ENCODE measurements at regions not wholly inside any gene's neighbourhood (a gene's known extent, or its start where the extent isn't known, plus 50 kb on each side); places are given as distances from the start of the nearest gene placed in this dataset.
"Not testable (repeated sequence)": the region's sequence is repeated elsewhere in the genome, so short reads cannot be mapped to it uniquely, and the experiment has no call there.

GRCh38 chr13:81148822-81149221, 807.9 kb upstream of the SPRY2 start:
- no peak overlapping the region for H2AFZ ChIP-seq (ENCODE audit: low read length)
- no peak overlapping the region for H3K4ac ChIP-seq (ENCODE audit: low read length)
- no peak overlapping the region for H2BK15ac ChIP-seq (ENCODE audit: low read length)
- no peak overlapping the region for H2BK5ac ChIP-seq (ENCODE audit: low read length)
- H3K4me3 ChIP-seq (ENCODE audit: low read length in 2 of 2) = no peak overlapping the region
- no peak overlapping the region for H3K18ac ChIP-seq (ENCODE audit: low read length)
- H3K36me3 ChIP-seq (replicated peaks in 1 of 2; ENCODE audit: control insufficient read depth in 2 of 2, insufficient read depth in 2 of 2, low read length in 2 of 2) = no peaks in the 10 kb centered on the region
- no peaks in the 10 kb centered on the region for H3K4me1 ChIP-seq (ENCODE audit: control insufficient read depth in 2 of 2, insufficient read depth in 1 of 2, low read depth in 1 of 2, low read length in 2 of 2)
- no peak overlapping the region for H3K27ac ChIP-seq (replicated peaks; ENCODE audit: low read length)
- no peak overlapping the region for H2BK12ac ChIP-seq (ENCODE audit: low read length)
- no peak overlapping the region for H4K91ac ChIP-seq (ENCODE audit: low read depth, low read length, poor library complexity)
- H3K14ac ChIP-seq (ENCODE audit: low read length) = no peak overlapping the region
- H3K79me1 ChIP-seq (ENCODE audit: low read depth, low read length) = no peaks in the 10 kb centered on the region
- no CpG with 5 or more reads among the region's 2 CpGs for WGBS, 2 donors (ENCODE audit: extremely low coverage in 2 of 2, insufficient read length in 2 of 2, insufficient replicate concordance in 1 of 2)
- DNase-seq (ENCODE audit: low spot score) = no peak
- no peak overlapping the region for H3K23ac ChIP-seq (ENCODE audit: low read depth, low read length, poor library complexity)
- no peak overlapping the region for H4K8ac ChIP-seq (ENCODE audit: low read depth, low read length)
- no peak overlapping the region for H2BK120ac ChIP-seq (ENCODE audit: low read depth, low read length)
- H3K4me2 ChIP-seq (ENCODE audit: insufficient read depth, low read length, poor library complexity, severe bottlenecking) = no peak overlapping the region
- H3K27me3 ChIP-seq (ENCODE audit: control insufficient read depth in 3 of 3, insufficient read depth in 3 of 3, low read depth in 1 of 3, low read length in 3 of 3) = no peaks in the 10 kb centered on the region
- no peaks in the 10 kb centered on the region for H3K9me3 ChIP-seq (replicated peaks in 1 of 2; ENCODE audit: control insufficient read depth in 2 of 2, insufficient read depth in 1 of 2, low read depth in 1 of 2, low read length in 2 of 2)
- H3K9ac ChIP-seq (ENCODE audit: low read depth, low read length, poor library complexity) = no peak overlapping the region
- H2AK5ac ChIP-seq (ENCODE audit: low read depth, low read length) = no peak overlapping the region

GRCh38 chr13:81146576-81146975, 805.6 kb upstream of the SPRY2 start:
- H2BK5ac ChIP-seq (ENCODE audit: low read length); H3K36me3 ChIP-seq (replicated peaks in 1 of 2; ENCODE audit: control insufficient read depth in 2 of 2, insufficient read depth in 2 of 2, low read length in 2 of 2); H3K14ac ChIP-seq (ENCODE audit: low read length); H3K79me1 ChIP-seq (ENCODE audit: low read depth, low read length); H2BK120ac ChIP-seq (ENCODE audit: low read depth, low read length); H2BK12ac ChIP-seq (ENCODE audit: low read length); H3K18ac ChIP-seq (ENCODE audit: low read length); H3K4ac ChIP-seq (ENCODE audit: low read length); H3K23ac ChIP-seq (ENCODE audit: low read depth, low read length, poor library complexity); H3K4me2 ChIP-seq (ENCODE audit: insufficient read depth, low read length, poor library complexity, severe bottlenecking); H3K27ac ChIP-seq (replicated peaks; ENCODE audit: low read length); H4K91ac ChIP-seq (ENCODE audit: low read depth, low read length, poor library complexity); H4K8ac ChIP-seq (ENCODE audit: low read depth, low read length); H2AFZ ChIP-seq (ENCODE audit: low read length); H2AK5ac ChIP-seq (ENCODE audit: low read depth, low read length); H3K4me3 ChIP-seq (ENCODE audit: low read length in 2 of 2); DNase-seq (ENCODE audit: low spot score); H2BK15ac ChIP-seq (ENCODE audit: low read length); H3K4me1 ChIP-seq (ENCODE audit: control insufficient read depth in 2 of 2, insufficient read depth in 1 of 2, low read depth in 1 of 2, low read length in 2 of 2); H3K27me3 ChIP-seq (ENCODE audit: control insufficient read depth in 3 of 3, insufficient read depth in 3 of 3, low read depth in 1 of 3, low read length in 3 of 3); H3K9ac ChIP-seq (ENCODE audit: low read depth, low read length, poor library complexity); H3K9me3 ChIP-seq (replicated peaks in 1 of 2; ENCODE audit: control insufficient read depth in 2 of 2, insufficient read depth in 1 of 2, low read depth in 1 of 2, low read length in 2 of 2): not testable (repeated sequence)
- WGBS, 2 donors (ENCODE audit: extremely low coverage in 2 of 2, insufficient read length in 2 of 2, insufficient replicate concordance in 1 of 2) = no CpG with 5 or more reads among the region's 12 CpGs

- Histone ChIP-seq H2BK120ac (ENCODE audit: low read depth, low read length) (no peak overlapping the region), H3K14ac (ENCODE audit: low read length) (no peak overlapping the region), H3K4ac (ENCODE audit: low read length) (no peak overlapping the region), H2AK5ac (ENCODE audit: low read depth, low read length) (no peak overlapping the region), H2BK5ac (ENCODE audit: low read length) (no peak overlapping the region), H2AFZ (ENCODE audit: low read length) (no peak overlapping the region), H3K23ac (ENCODE audit: low read depth, low read length, poor library complexity) (no peak overlapping the region), H3K9me3 (replicated peaks in 1 of 2; ENCODE audit: control insufficient read depth in 2 of 2, insufficient read depth in 1 of 2, low read depth in 1 of 2, low read length in 2 of 2) (no peaks in the 10 kb centered on the region), H3K27ac (replicated peaks; ENCODE audit: low read length) (no peak overlapping the region), H3K4me2 (ENCODE audit: insufficient read depth, low read length, poor library complexity, severe bottlenecking) (no peak overlapping the region), H2BK12ac (ENCODE audit: low read length) (no peak overlapping the region), H3K27me3 (ENCODE audit: control insufficient read depth in 3 of 3, insufficient read depth in 3 of 3, low read depth in 1 of 3, low read length in 3 of 3) (no peaks in the 10 kb centered on the region), H4K91ac (ENCODE audit: low read depth, low read length, poor library complexity) (no peak overlapping the region), H3K4me1 (ENCODE audit: control insufficient read depth in 2 of 2, insufficient read depth in 1 of 2, low read depth in 1 of 2, low read length in 2 of 2) (peaks cover 0 to 17% of the 10 kb centered on the region in 2 donors), H3K79me1 (ENCODE audit: low read depth, low read length) (no peaks in the 10 kb centered on the region), H3K18ac (ENCODE audit: low read length) (no peak overlapping the region), H3K4me3 (ENCODE audit: low read length in 2 of 2) (no peak overlapping the region), H3K36me3 (replicated peaks in 1 of 2; ENCODE audit: control insufficient read depth in 2 of 2, insufficient read depth in 2 of 2, low read length in 2 of 2) (peaks cover 0 to 2% of the 10 kb centered on the region in 2 donors), H4K8ac (ENCODE audit: low read depth, low read length) (no peak overlapping the region), H3K9ac (ENCODE audit: low read depth, low read length, poor library complexity) (no peak overlapping the region), H2BK15ac (ENCODE audit: low read length) (no peak overlapping the region)
- no CpG with 5 or more reads among the region's 5 CpGs for WGBS, 2 donors (ENCODE audit: extremely low coverage in 2 of 2, insufficient read length in 2 of 2, insufficient replicate concordance in 1 of 2)
- no peak for DNase-seq (ENCODE audit: low spot score)
Measured at GRCh38 chr13:81142306-81142999, 801.5 kb upstream of the SPRY2 start.

GRCh38 chr13:81140675-81141074, 799.7 kb upstream of the SPRY2 start:
- Histone ChIP-seq H3K4me2 (ENCODE audit: insufficient read depth, low read length, poor library complexity, severe bottlenecking) (no peak overlapping the region), H2BK12ac (ENCODE audit: low read length) (no peak overlapping the region), H3K9me3 (replicated peaks in 1 of 2; ENCODE audit: control insufficient read depth in 2 of 2, insufficient read depth in 1 of 2, low read depth in 1 of 2, low read length in 2 of 2) (no peaks in the 10 kb centered on the region), H3K79me1 (ENCODE audit: low read depth, low read length) (no peaks in the 10 kb centered on the region), H3K18ac (ENCODE audit: low read length) (no peak overlapping the region), H2AFZ (ENCODE audit: low read length) (peak overlapping the region; percentile 76), H2BK15ac (ENCODE audit: low read length) (no peak overlapping the region), H3K27ac (replicated peaks; ENCODE audit: low read length) (no peak overlapping the region), H2BK5ac (ENCODE audit: low read length) (no peak overlapping the region), H3K4me3 (ENCODE audit: low read length in 2 of 2) (no peak overlapping the region), H3K23ac (ENCODE audit: low read depth, low read length, poor library complexity) (no peak overlapping the region), H3K14ac (ENCODE audit: low read length) (no peak overlapping the region), H2BK120ac (ENCODE audit: low read depth, low read length) (no peak overlapping the region), H4K91ac (ENCODE audit: low read depth, low read length, poor library complexity) (no peak overlapping the region), H3K27me3 (ENCODE audit: control insufficient read depth in 3 of 3, insufficient read depth in 3 of 3, low read depth in 1 of 3, low read length in 3 of 3) (no peaks in the 10 kb centered on the region), H4K8ac (ENCODE audit: low read depth, low read length) (no peak overlapping the region), H3K4me1 (ENCODE audit: control insufficient read depth in 2 of 2, insufficient read depth in 1 of 2, low read depth in 1 of 2, low read length in 2 of 2) (peaks cover 0 to 17% of the 10 kb centered on the region in 2 donors), H3K9ac (ENCODE audit: low read depth, low read length, poor library complexity) (no peak overlapping the region), H2AK5ac (ENCODE audit: low read depth, low read length) (no peak overlapping the region), H3K36me3 (replicated peaks in 1 of 2; ENCODE audit: control insufficient read depth in 2 of 2, insufficient read depth in 2 of 2, low read length in 2 of 2) (peaks cover 0 to 2% of the 10 kb centered on the region in 2 donors), H3K4ac (ENCODE audit: low read length) (no peak overlapping the region)
- DNase-seq (ENCODE audit: low spot score) = no peak
- no CpG with 5 or more reads among the region's 3 CpGs for WGBS, 2 donors (ENCODE audit: extremely low coverage in 2 of 2, insufficient read length in 2 of 2, insufficient replicate concordance in 1 of 2)

Measured in neuronal stem cell (in vitro differentiated cells).